GDM1 (cell line): ENCODE measurements at regions not wholly inside any gene's neighbourhood (a gene's known extent, or its start where the extent isn't known, plus 50 kb on each side); places are given as distances from the start of the nearest gene placed in this dataset.
A peak's percentile ranks its signal among the peaks of the same experiment; 100 is the strongest.
"Not testable (repeated sequence)": the region's sequence is repeated elsewhere in the genome, so short reads cannot be mapped to it uniquely, and the experiment has no call there.

Experiments used
- DNase-seq: peaks from one replicate; lab custom pipeline; 2025; lab: John Stamatoyannopoulos, UW

DNA sequence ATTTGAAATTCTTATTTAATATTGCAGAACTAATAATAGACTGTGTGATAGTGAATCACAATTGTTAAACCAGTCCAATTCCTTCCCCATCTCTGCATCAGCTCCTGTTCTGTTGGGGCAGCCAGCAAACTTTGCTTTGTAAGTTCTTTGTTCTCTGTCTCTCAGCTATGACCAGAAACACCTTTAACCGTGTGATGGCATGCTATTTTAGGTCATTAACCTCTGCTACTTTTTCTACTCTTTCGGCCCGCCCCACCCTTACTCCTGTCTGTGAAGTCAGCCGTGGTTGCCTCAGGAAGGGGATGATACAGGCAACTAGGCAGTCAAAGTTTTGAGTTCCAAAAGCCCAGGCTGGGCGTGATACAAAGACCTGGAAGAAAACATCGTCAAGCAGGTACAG is 51.3 kb upstream of the EGFL6 start:
- no peak for DNase-seq

- no peak for DNase-seq
Measured at GRCh38 chrX:13515211-13515930, 54.0 kb upstream of the EGFL6 start.

- DNase-seq, result no peak
Measured at GRCh38 chrX:13511944-13512330, 57.5 kb upstream of the EGFL6 start.

- DNase-seq, result no peak
Measured at GRCh38 chrX:13511241-13511943, 58.0 kb upstream of the EGFL6 start.

- DNase-seq, result no peak
Measured at GRCh38 chrX:13507893-13508292, 61.5 kb upstream of the EGFL6 start.

- DNase-seq, result no peak
Measured at GRCh38 chrX:13506574-13506973, 62.8 kb upstream of the EGFL6 start.

GRCh38 chrX:13502590-13502989 is 66.8 kb upstream of the EGFL6 start:
- DNase-seq, result no peak

DNA sequence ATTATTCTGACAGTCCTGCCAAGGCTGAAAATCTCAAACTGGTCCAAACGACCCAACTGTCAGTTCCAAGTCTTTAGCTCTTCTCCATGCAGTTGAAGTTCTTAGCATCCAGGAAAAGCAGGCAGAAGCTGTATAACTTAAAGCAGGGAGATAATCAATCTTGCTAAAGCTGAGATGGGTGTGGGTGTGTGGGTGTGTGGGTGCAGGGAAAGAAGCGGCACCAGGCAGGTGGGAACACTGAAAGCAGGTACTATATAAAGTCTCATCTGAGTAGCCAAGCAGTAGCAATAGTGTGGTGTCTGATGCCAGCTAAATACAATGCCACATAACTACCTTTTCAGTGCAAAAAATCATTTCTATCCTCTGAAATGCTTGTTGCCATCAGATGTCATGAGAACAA is 69.7 kb upstream of the EGFL6 start:
- no peak for DNase-seq

GRCh38 chrX:13498238-13498637 is 71.2 kb upstream of the EGFL6 start:
- DNase-seq, result no peak

GRCh38 chrX:13495232-13495631 is 74.2 kb upstream of the EGFL6 start:
- no peak for DNase-seq

DNA sequence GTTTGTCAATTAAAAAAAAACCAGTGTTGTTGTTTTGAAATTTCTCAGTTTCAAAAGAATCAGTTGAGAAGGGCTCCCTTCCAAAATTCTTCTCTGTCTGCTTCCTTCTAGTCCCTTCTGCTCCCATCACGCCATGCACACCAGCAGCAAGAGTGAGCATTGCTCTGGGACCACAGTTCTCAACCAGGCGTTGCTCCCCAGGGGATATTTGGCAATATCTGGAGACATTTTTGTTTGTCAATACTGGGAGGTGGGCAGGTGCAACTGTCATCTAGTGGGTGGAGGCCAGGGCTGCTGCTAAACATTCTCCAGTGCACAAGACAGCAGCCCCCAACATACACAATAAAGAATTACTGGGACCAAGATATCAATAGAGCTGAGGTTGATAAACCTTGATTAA is 74.8 kb upstream of the EGFL6 start:
- no peak for DNase-seq

DNA sequence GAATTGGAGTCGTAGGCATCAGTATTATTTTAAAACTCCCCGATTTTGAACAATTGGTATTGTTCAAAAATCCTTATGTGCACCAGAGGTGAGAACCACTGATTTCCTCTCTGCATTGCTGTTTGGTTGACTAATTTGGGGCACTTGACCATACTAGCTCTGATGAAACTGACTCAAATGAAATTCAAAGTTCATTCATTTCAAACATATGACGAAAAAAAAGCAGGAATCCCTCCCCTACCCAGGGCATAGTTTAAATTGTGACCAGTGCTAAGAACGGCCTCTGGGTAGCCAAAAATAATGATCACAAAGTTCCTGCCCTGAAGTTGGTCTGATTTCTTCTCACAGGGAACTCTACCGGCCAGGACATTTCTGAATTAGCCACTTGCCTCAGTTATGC is 75.7 kb upstream of the EGFL6 start:
- DNase-seq, result no peak

DNA sequence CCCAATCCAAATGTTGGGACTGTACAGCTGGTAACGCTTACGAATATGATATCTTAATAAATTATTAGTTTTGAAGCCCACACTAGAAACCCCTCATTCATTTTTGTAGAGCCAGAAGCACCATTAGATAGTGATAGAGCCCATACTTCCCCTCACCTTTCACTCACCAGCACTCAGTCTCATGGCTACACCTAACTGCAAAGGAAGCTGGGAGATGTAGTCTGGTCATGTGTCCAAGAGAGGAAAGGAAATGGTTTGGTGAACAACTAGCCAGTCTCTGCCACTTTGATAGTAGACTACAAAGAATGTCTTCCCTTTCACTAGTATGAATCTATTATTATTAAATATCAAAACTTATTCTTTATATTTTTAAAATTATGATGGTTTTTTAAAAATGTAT is 77.1 kb upstream of the EGFL6 start:
- no peak for DNase-seq

DNA sequence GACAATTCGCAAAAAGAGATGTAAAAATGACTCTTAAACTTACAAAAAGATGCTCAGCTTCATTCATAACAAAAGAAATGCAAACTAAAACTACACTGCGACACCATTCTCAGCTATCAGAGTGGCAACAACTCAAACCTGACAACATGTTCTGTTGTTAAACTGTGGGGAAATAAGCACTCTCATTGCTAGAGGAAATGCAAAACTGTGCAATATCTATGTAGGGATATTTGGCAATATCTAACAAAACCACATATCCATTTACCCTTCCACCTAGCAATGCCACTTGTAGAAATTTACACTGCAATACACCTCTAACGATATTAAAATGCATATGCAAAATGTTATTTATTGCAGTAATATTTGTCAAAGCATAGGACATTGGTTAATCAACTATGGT is 78.3 kb upstream of the EGFL6 start:
- no peak for DNase-seq

GRCh38 chrX:13489454-13489853 is 79.9 kb upstream of the EGFL6 start:
- DNase-seq, result no peak

DNA sequence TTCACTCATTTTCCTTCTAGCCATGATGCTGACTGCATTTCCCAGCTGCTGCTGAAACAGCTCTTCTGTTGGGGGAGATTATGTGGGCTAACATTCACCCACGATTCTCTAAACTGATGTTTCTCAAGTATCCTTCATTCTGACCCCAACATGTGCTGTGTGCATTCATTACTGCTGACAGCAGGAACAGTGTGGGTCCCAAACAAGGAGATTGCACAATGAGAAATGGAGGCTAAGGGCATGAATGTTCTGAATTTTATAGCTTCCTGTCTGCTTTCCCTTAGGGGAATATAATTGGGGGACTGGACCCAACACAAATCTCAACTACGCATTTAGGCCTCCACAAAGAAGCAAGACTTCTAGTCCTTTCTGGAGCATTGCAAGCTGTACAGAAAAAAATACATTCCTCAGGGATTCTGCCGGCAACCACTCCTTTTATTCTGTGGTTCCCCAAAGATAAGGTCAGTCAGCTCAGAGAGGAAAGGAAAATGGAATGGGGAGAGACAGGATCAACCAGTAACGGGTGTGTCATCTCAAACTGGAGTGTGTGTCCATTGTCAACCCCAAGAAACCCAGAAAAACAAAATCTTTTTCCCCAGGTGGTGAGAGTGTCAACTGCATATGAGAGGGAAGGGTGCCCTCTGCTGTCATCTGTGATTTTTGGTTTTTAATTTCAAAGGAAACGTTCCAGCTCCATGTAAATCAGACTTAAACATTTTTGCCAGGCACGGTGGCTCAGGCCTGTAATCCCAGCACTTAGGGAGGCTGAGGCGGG is 81.5 kb upstream of the EGFL6 start:
- peak; percentile 18 for DNase-seq

- no peak for DNase-seq
Measured at GRCh38 chrX:13485167-13485566, 84.2 kb upstream of the EGFL6 start.

DNA sequence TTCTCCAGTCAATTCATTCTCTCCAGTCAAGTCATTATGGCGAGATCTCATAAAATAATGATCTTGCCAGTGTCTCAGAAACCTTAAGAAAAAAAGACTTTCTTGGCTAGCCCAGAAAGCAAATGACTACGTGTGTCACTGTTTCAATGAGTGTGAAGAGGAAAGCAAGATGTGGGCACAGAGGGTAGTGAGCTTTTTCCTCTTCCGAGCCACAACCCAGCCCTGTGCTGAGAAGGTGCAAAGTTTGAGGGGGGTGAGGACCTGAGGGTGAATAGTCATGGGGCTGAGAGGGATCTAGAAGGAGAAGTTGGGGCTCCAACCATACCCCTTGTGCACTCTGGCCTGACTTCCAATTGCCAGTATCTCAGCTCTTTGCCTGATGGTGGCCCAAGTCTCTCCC is 85.6 kb upstream of the EGFL6 start:
- no peak for DNase-seq

GRCh38 chrX:13482746-13483541 is 86.5 kb upstream of the EGFL6 start:
- DNase-seq, result no peak

- DNase-seq, result not testable (repeated sequence)
Measured at GRCh38 chrX:13480780-13481179, 88.6 kb upstream of the EGFL6 start.

- no peak for DNase-seq
Measured at GRCh38 chrX:13479452-13479813, 90.0 kb upstream of the EGFL6 start.

DNA sequence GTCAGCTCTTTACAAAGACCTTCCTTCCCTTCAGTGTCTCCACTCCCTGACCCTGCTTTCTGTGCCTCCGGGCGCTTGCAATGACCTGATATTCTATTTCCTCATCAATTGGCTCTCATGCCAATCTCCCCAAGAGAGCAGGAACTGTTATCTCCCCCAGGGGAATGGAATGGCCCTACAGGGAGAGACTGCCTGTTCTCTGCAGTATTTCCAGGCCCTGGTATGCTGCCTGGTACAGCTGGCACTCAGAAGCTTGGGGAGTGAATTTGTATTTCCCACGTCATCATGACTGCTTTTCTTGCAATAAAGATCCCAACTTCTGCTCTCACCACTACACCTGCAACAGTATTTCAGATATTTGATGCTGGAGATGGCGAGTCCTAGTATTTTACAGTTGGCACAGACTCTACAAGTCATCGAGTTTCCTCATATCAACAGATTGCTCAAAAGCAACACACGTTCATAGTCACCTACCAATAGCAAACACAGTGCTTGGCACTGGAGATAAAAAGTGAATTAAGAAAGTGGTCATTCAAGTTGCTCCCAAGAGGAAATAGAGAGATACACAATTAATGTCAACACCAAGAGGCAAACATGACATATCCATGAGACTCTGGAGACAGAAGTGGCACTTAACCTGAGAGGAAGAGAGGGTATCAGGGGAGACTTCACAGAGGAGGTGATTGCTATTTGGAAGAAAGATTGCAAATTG is 90.5 kb upstream of the EGFL6 start:
- DNase-seq, result no peak
